ENCODE measurements at regions not wholly inside any gene's neighbourhood (a gene's known extent, or its start where the extent isn't known, plus 50 kb on each side); places are given as distances from the start of the nearest gene placed in this dataset.

- no peak for DNase-seq (ENCODE audit: low read depth, low spot score)
- ChIA-PET RAD21 (ENCODE audit: low non-redundant PET in 1 of 2, low total read pairs in 2 of 2, uncharacterized antibody in 2 of 2, unreplicated experiment in 2 of 2) (interaction anchor here (1.3 to 1.6 kb wide), 2 partner anchors 43 kb away, joined by 5 to 6 read pairs; no protein-coding TSS in a partner anchor), CTCF (interaction anchor here (1.1 to 4.1 kb wide), 8 partner anchors 11 to 172 kb away, joined by 3 to 30 read pairs (median 10); no protein-coding TSS in a partner anchor), POLR2A (interaction anchor here (0.6 kb wide), 1 partner anchor 293 kb away, joined by 3 read pairs; no protein-coding TSS in a partner anchor)
- Histone ChIP-seq H3K36me3 (ENCODE audit: control insufficient read depth in 1 of 2, insufficient read depth in 2 of 2, low read length in 2 of 2) (no peaks in the 10 kb centered on the region), H3K4me1 (ENCODE audit: control insufficient read depth in 1 of 2, insufficient read depth in 2 of 2, low read length in 2 of 2) (peaks cover 0 to 4% of the 10 kb centered on the region in 2 experiments; a peak in 1 of 4 replicates), H3K4me3 (replicated peaks in 1 of 2; ENCODE audit: low read depth in 1 of 2, low read length in 2 of 2) (no peak overlapping the region), H3K9ac (ENCODE audit: low read length) (no peak overlapping the region), H3K9me2 (ENCODE audit: insufficient read depth) (no peaks in the 10 kb centered on the region), H4K20me1 (ENCODE audit: insufficient read depth) (no peaks in the 10 kb centered on the region), H3K27me3 (ENCODE audit: insufficient read depth, low read length) (peaks cover 25% of the 10 kb centered on the region; the same call in 1 of the 2 replicates), H3K27ac (ENCODE audit: low read depth, low read length) (no peak overlapping the region), H3K79me2 (ENCODE audit: insufficient read depth, low read length) (no peaks in the 10 kb centered on the region), H3K9me3 (ENCODE audit: control insufficient read depth in 1 of 2, insufficient read depth in 1 of 2, low read depth in 1 of 2, low read length in 2 of 2) (no peaks in the 10 kb centered on the region), H3K4me2 (ENCODE audit: low read length) (no peak overlapping the region), H2AFZ (ENCODE audit: low read depth, low read length, poor library complexity, severe bottlenecking) (no peak overlapping the region)
- ATAC-seq, result no peak
- intact Hi-C loops (cut with micrococcal nuclease), result no loop called here
- no TSS peak for BruUV-seq (replicated peaks)
- TF ChIP-seq REST (IDR thresholded peaks at IDR 0.05; ENCODE audit: low read depth), result no peak
- no peak for TF ChIP-seq RAD21 (IDR thresholded peaks at IDR 0.05; ENCODE audit: low read depth)
- TF ChIP-seq FOSL1 (IDR thresholded peaks at IDR 0.05; ENCODE audit: low read depth), result no peak
- TF ChIP-seq ZNF274 (IDR thresholded peaks at IDR 0.05; ENCODE audit: low read depth, low read length), result no peak
- no peak for TF ChIP-seq YY1 (IDR thresholded peaks at IDR 0.05; ENCODE audit: extremely low read depth, insufficient replicate concordance, low read depth, low read length)
- no peak for TF ChIP-seq ZBTB33 (IDR thresholded peaks at IDR 0.05; ENCODE audit: extremely low read depth, insufficient replicate concordance, low read length)
- TF ChIP-seq SP1 (IDR thresholded peaks at IDR 0.05; ENCODE audit: low read depth), result no peak
- no peak for TF ChIP-seq SIN3A (IDR thresholded peaks at IDR 0.05; ENCODE audit: low read depth)
- no peak for TF ChIP-seq CEBPB (IDR thresholded peaks at IDR 0.05; ENCODE audit: low read depth)
- TF ChIP-seq POLR2AphosphoS5 (IDR thresholded peaks at IDR 0.05; ENCODE audit: low read depth, low read length), result no peak
These were observed 62.0 kb upstream of the SORCS3 start for GRCh38 chr10:104579136-104579535.
